NT2/D1 (cell line): ENCODE measurements at regions not wholly inside any gene's neighbourhood (a gene's known extent, or its start where the extent isn't known, plus 50 kb on each side); places are given as distances from the start of the nearest gene placed in this dataset.

Experiments used
- SUZ12 ChIP-seq: IDR thresholded peaks from 2 replicates; pipeline ENCODE4 v1.6.1; 2011; ENCODE audit not compliant: insufficient read length, insufficient read depth; ENCODE audit errors: extremely low read depth
- YY1 ChIP-seq: IDR thresholded peaks from 2 replicates; pipeline ENCODE4 v1.6.1; 2011; ENCODE audit not compliant: insufficient read length, insufficient read depth
- ZNF274 ChIP-seq: IDR thresholded peaks from 2 replicates; pipeline ENCODE4 v1.6.1; 2011; ENCODE audit warnings: mild to moderate bottlenecking, low read depth, low read length

DNA sequence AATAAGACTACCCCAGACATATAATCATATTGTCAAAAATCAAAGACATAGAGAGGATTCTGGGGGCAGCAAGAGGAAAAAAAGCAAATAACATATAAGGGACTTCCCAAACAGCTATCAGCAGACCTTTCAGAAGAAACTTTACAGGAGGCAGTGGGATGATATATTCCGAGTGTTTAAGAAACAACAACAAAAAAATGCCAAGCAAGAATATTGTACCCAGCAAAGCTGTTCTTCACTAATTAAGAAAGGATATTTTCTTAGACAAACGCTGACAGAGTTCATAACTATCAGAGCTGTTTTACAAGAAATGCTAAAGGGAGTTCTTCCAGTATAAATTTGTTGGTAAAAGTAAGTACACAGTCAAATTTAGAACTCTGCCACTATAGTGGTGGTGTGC is 243.3 kb upstream of the AFDN start:
- no peak for TF ChIP-seq YY1
- no peak for TF ChIP-seq ZNF274
- no peak for TF ChIP-seq SUZ12
